Transverse colon (tissue), 4 donors: ENCODE measurements at regions not wholly inside any gene's neighbourhood (a gene's known extent, or its start where the extent isn't known, plus 50 kb on each side); places are given as distances from the start of the nearest gene placed in this dataset.

ENCODE experiments used
- DNase-seq: peaks from one replicate; pipeline ENCODE4 v3.0.0-alpha.2; 2019
- H3K27ac ChIP-seq, 4 donors: fragments of 200-600 bp; sonication (generic); 2 replicates each; pipeline ENCODE4 v1.5.1; 2016 to 2018; ENCODE audit warnings: inconsistent platforms in 4 of 4
- H3K27me3 ChIP-seq: fragments of 200-600 bp; sonication (generic); 2 replicates; pipeline ENCODE4 v1.5.1; 2017; ENCODE audit warnings: inconsistent platforms
- H3K36me3 ChIP-seq, 4 donors: fragments of 200-600 bp; sonication (generic); 2 replicates each; pipeline ENCODE4 v1.5.1; 2017 to 2019; ENCODE audit warnings: inconsistent platforms in 4 of 4
- H3K4me1 ChIP-seq, 4 donors: fragments of 200-600 bp; sonication (generic); 2 replicates each; pipeline ENCODE4 v1.5.1; 2017 to 2020; ENCODE audit warnings: inconsistent platforms in 4 of 4
- H3K4me3 ChIP-seq, 4 donors: fragments of 200-600 bp; sonication (generic); 1 replicate in 1 of 4; 2 replicates in 3 of 4; pipeline versions ENCODE4 v1.5.1 to v1.6.1; 2017 to 2019; ENCODE audit warnings: inconsistent platforms in 4 of 4
- H3K9me3 ChIP-seq, 2 donors: fragments of 200-600 bp; sonication (generic); 2 replicates each; pipeline ENCODE4 v1.5.1; 2017 to 2019; ENCODE audit warnings: inconsistent platforms in 2 of 2
- CTCF ChIP-seq, 5 experiments: fragments of 200-600 bp in 3 of 5; fragments of 450-650 bp in 2 of 5; sonication (generic) in 3 of 5; IDR thresholded peaks; 1 replicate in 2 of 5; 2 replicates in 3 of 5; pipeline ENCODE4 v1.5.1; 2016 to 2017; ENCODE audit warnings: antibody characterized with exemption in 5 of 5, inconsistent platforms in 3 of 5, mild to moderate bottlenecking in 2 of 5, moderate library complexity in 1 of 5
- EP300 ChIP-seq: sonication (generic); formaldehyde crosslinking; IDR thresholded peaks from one replicate; pipeline ENCODE4 v1.6.1; 2017; ENCODE audit warnings: antibody characterized with exemption, low read depth
- POLR2A ChIP-seq: fragments of 450-650 bp; IDR thresholded peaks from one replicate; pipeline ENCODE4 v1.6.1; 2016; ENCODE audit warnings: antibody characterized with exemption, mild to moderate bottlenecking, moderate library complexity
- POLR2AphosphoS5 ChIP-seq, 3 donors: sonication (generic); formaldehyde crosslinking; IDR thresholded peaks; one replicate each; pipeline ENCODE4 v1.6.1; 2016; ENCODE audit warnings: antibody characterized with exemption in 3 of 3
- WGBS, 2 donors: methylation state at CpG; one replicate each; pipeline ENCODE4 v1.1.5; 2018; ENCODE audit warnings: low coverage in 1 of 2; 5-methylcytosine and 5-hydroxymethylcytosine counted together
- in situ Hi-C, 4 donors: fragments of 200-750 bp; cut with MboI; loops; one replicate each; pipeline versions ENCODE4 v1.15.0 to v1.15.1; 2017; ENCODE audit warnings: low sequenced_read_pairs in 3 of 4, low pct_ligation_motif_present in 1 of 4, low pct_unique_long_range_greater_than_20kb in 1 of 4
- intact Hi-C: fragments of 100-400 bp; cut with DNase I; formaldehyde crosslinking; loops from one replicate; pipeline ENCODE4 v1.15.1; 2023; ENCODE audit warnings: low total_unique reads

GRCh38 chr7:83864551-83864950 lies 215.6 kb upstream of the SEMA3E start:
- H3K4me3 ChIP-seq: no peak overlapping the region
- H3K9me3 ChIP-seq: no peaks in the 10 kb centered on the region
- no peaks in the 10 kb centered on the region for H3K36me3 ChIP-seq
- no peaks in the 10 kb centered on the region for H3K4me1 ChIP-seq
- no peak for DNase-seq
- TF ChIP-seq POLR2A (no peak), EP300 (no peak), POLR2AphosphoS5 (IDR thresholded peaks at IDR 0.05) (no peak), CTCF (IDR thresholded peaks at IDR 0.05) (no peak)
- no peak overlapping the region for H3K27ac ChIP-seq
- in situ Hi-C loops: no loop called here
- no peaks in the 10 kb centered on the region for H3K27me3 ChIP-seq
- 70 to 71% methylated on average over 2 of the region's 2 CpGs for WGBS, 2 donors
- intact Hi-C loops: no loop called here

GRCh38 chr7:83863906-83864305 lies 215.0 kb upstream of the SEMA3E start:
- no peak for DNase-seq
- H3K9me3 ChIP-seq: no peaks in the 10 kb centered on the region
- no peaks in the 10 kb centered on the region for H3K36me3 ChIP-seq
- no peaks in the 10 kb centered on the region for H3K4me1 ChIP-seq
- no peak for TF ChIP-seq POLR2A
- TF ChIP-seq POLR2AphosphoS5 (IDR thresholded peaks at IDR 0.05): no peak
- no peak for TF ChIP-seq EP300
- no peak for TF ChIP-seq CTCF (IDR thresholded peaks at IDR 0.05)
- intact Hi-C loops (no loop called here), in situ Hi-C loops (no loop called here)
- no peak overlapping the region for H3K27ac ChIP-seq
- WGBS, 2 donors: 77 to 79% methylated on average over 2 of the region's 2 CpGs
- H3K4me3 ChIP-seq: no peak overlapping the region
- H3K27me3 ChIP-seq: no peaks in the 10 kb centered on the region

GRCh38 chr7:83861876-83862275 lies 212.9 kb upstream of the SEMA3E start:
- TF ChIP-seq POLR2AphosphoS5 (IDR thresholded peaks at IDR 0.05): no peak
- TF ChIP-seq CTCF (IDR thresholded peaks at IDR 0.05): no peak
- no peak for TF ChIP-seq POLR2A
- no peak for TF ChIP-seq EP300
- Histone ChIP-seq H3K36me3 (no peaks in the 10 kb centered on the region), H3K27me3 (no peaks in the 10 kb centered on the region), H3K4me1 (no peaks in the 10 kb centered on the region), H3K4me3 (no peak overlapping the region), H3K9me3 (no peaks in the 10 kb centered on the region), H3K27ac (no peak overlapping the region)
- in situ Hi-C loops (no loop called here), intact Hi-C loops (no loop called here)
- no peak for DNase-seq
- WGBS, 2 donors: 70 to 80% methylated on average over 3 of the region's 3 CpGs

- intact Hi-C loops: no loop called here
- no peak for TF ChIP-seq POLR2AphosphoS5 (IDR thresholded peaks at IDR 0.05)
- TF ChIP-seq EP300: no peak
- TF ChIP-seq POLR2A: no peak
- no peak for TF ChIP-seq CTCF (IDR thresholded peaks at IDR 0.05)
- Histone ChIP-seq H3K27me3 (no peaks in the 10 kb centered on the region), H3K4me1 (no peaks in the 10 kb centered on the region), H3K4me3 (no peak overlapping the region), H3K27ac (no peak overlapping the region), H3K9me3 (no peaks in the 10 kb centered on the region), H3K36me3 (no peaks in the 10 kb centered on the region)
- 65 to 80% methylated on average over 1 of the region's 1 CpG for WGBS, 2 donors
- DNase-seq: no peak
- in situ Hi-C loops: no loop called here
These were observed 210.9 kb upstream of the SEMA3E start for GRCh38 chr7:83859827-83860226.
